GM23248 (cell line): ENCODE measurements at regions not wholly inside any gene's neighbourhood (a gene's known extent, or its start where the extent isn't known, plus 50 kb on each side); places are given as distances from the start of the nearest gene placed in this dataset.

ENCODE experiments used
- DNase-seq: peaks from one replicate; pipeline ENCODE4 v3.0.0-alpha.2; 2015
- H2AFZ ChIP-seq: fragments of 200-600 bp; sonication (generic); 2 replicates; pipeline ENCODE4 v1.6.1; 2016; ENCODE audit warnings: antibody characterized with exemption
- H3F3A ChIP-seq: fragments of 200-600 bp; sonication (generic); 2 replicates; pipeline ENCODE4 v1.6.1; 2016; ENCODE audit warnings: mild to moderate bottlenecking, antibody characterized with exemption, mixed run types; ENCODE audit not compliant: insufficient read depth
- H3K27ac ChIP-seq: fragments of 200-600 bp; sonication (generic); 2 replicates; pipeline ENCODE4 v1.5.1; 2016; ENCODE audit warnings: mild to moderate bottlenecking
- H3K27me3 ChIP-seq: fragments of 200-600 bp; sonication (generic); replicated peaks from 2 replicates; pipeline ENCODE4 v1.6.1; 2016; ENCODE audit warnings: mild to moderate bottlenecking; ENCODE audit not compliant: insufficient read depth
- H3K36me3 ChIP-seq: fragments of 200-600 bp; sonication (generic); 2 replicates; pipeline ENCODE4 v1.6.1; 2016; ENCODE audit warnings: low read depth, mild to moderate bottlenecking
- H3K4me1 ChIP-seq: fragments of 200-600 bp; sonication (generic); 2 replicates; pipeline ENCODE4 v1.6.1; 2016; ENCODE audit warnings: mild to moderate bottlenecking; ENCODE audit not compliant: insufficient read depth
- H3K4me2 ChIP-seq: fragments of 200-600 bp; sonication (generic); one replicate; pipeline ENCODE4 v1.6.1; 2016; ENCODE audit warnings: mild to moderate bottlenecking; ENCODE audit not compliant: unreplicated experiment
- H3K4me3 ChIP-seq: fragments of 200-600 bp; sonication (generic); 2 replicates; pipeline ENCODE4 v1.5.1; 2016; ENCODE audit warnings: mild to moderate bottlenecking
- H3K79me2 ChIP-seq: fragments of 200-600 bp; sonication (generic); 2 replicates; pipeline ENCODE4 v1.6.1; 2016; ENCODE audit warnings: mild to moderate bottlenecking; ENCODE audit not compliant: insufficient read depth
- H3K9ac ChIP-seq: fragments of 200-600 bp; sonication (generic); 2 replicates; pipeline ENCODE4 v1.6.1; 2016; ENCODE audit warnings: mild to moderate bottlenecking
- H3K9me2 ChIP-seq: fragments of 200-600 bp; sonication (generic); 2 replicates; pipeline ENCODE4 v1.6.1; 2016; ENCODE audit warnings: mixed run types, mild to moderate bottlenecking, moderate library complexity; ENCODE audit not compliant: insufficient read depth
- H3K9me3 ChIP-seq: fragments of 200-600 bp; sonication (generic); one replicate; pipeline ENCODE4 v1.6.1; 2017; ENCODE audit warnings: low read depth
- H4K20me1 ChIP-seq: fragments of 200-600 bp; sonication (generic); 2 replicates; pipeline ENCODE4 v1.6.0; 2016; ENCODE audit not compliant: insufficient read depth
- EZH2 ChIP-seq: fragments of 200-600 bp; sonication (generic); IDR thresholded peaks from 2 replicates; pipeline ENCODE4 v1.6.1; 2018; ENCODE audit warnings: antibody characterized with exemption, mild to moderate bottlenecking; ENCODE audit not compliant: insufficient read depth, poor library complexity, severe bottlenecking
- EZH2phosphoT487 ChIP-seq: fragments of 200-600 bp; sonication (generic); IDR thresholded peaks from 2 replicates; pipeline ENCODE4 v1.6.1; 2018; ENCODE audit warnings: antibody characterized with exemption, moderate library complexity, mild to moderate bottlenecking, low read depth; ENCODE audit not compliant: insufficient read depth
- WGBS, 2 experiments: methylation state at CpG; one replicate each; pipeline ENCODE4 v1.1.6; 2015 to 2017; ENCODE audit warnings: low lambda C conversion rate in 2 of 2, low coverage in 1 of 2; ENCODE audit errors: missing lambda C conversion rate in 2 of 2; 5-methylcytosine and 5-hydroxymethylcytosine counted together
- in situ Hi-C: fragments of 300-500 bp; cut with MboI; formaldehyde crosslinking; loops from 2 replicates; pipeline ENCODE4 v1.15.0; 2020

- TF ChIP-seq EZH2phosphoT487 (no peak), EZH2 (no peak)
- no peaks in the 10 kb centered on the region for H4K20me1 ChIP-seq
- H3K9me2 ChIP-seq: no peaks in the 10 kb centered on the region
- WGBS, 2 experiments: 5 to 7% methylated on average over 14 of the region's 14 CpGs
- no peaks in the 10 kb centered on the region for H3K27me3 ChIP-seq
- no peaks in the 10 kb centered on the region for H3K9me3 ChIP-seq
- no peaks in the 10 kb centered on the region for H3K79me2 ChIP-seq
- no peaks in the 10 kb centered on the region for H3K36me3 ChIP-seq
- peaks cover 38% of the 10 kb centered on the region for H3F3A ChIP-seq
- H3K4me2 ChIP-seq: peak overlapping the region; percentile 78
- H2AFZ ChIP-seq: peak overlapping the region; percentile 42; the same call in 1 of the 2 replicates
- H3K27ac ChIP-seq: peak overlapping the region; percentile 90
- peak; percentile 92 for DNase-seq
- peaks cover 36% of the 10 kb centered on the region for H3K4me1 ChIP-seq
- H3K4me3 ChIP-seq: peak overlapping the region; percentile 68
- H3K9ac ChIP-seq: peak overlapping the region; percentile 69
- in situ Hi-C loops: no loop called here
These were observed 97.1 kb downstream of the ENC1 start for GRCh38 chr5:74543162-74543995.

- Histone ChIP-seq H3K4me3 (peak overlapping the region; percentile 68; the same call in 1 of the 2 replicates), H3K4me2 (peak overlapping the region; percentile 78), H3K27ac (peak overlapping the region; percentile 90), H3K4me1 (peaks cover 36% of the 10 kb centered on the region), H3K36me3 (no peaks in the 10 kb centered on the region), H3K9me2 (no peaks in the 10 kb centered on the region), H3K79me2 (no peaks in the 10 kb centered on the region), H3F3A (peaks cover 44% of the 10 kb centered on the region), H3K9me3 (no peaks in the 10 kb centered on the region), H2AFZ (no peak overlapping the region; the same call in 1 of the 2 replicates), H4K20me1 (no peaks in the 10 kb centered on the region), H3K27me3 (no peaks in the 10 kb centered on the region), H3K9ac (peak overlapping the region; percentile 69)
- DNase-seq: peak; percentile 76
- in situ Hi-C loops: no loop called here
- TF ChIP-seq EZH2phosphoT487 (no peak), EZH2 (no peak)
- 35 to 38% methylated on average over 3 of the region's 3 CpGs for WGBS, 2 experiments
These were observed 98.0 kb downstream of the ENC1 start for GRCh38 chr5:74542482-74542881.

GRCh38 chr5:74541381-74541781 lies 99.1 kb downstream of the ENC1 start:
- in situ Hi-C loops: no loop called here
- H3K9me2 ChIP-seq: no peaks in the 10 kb centered on the region
- peaks cover 44% of the 10 kb centered on the region for H3F3A ChIP-seq
- no peaks in the 10 kb centered on the region for H3K36me3 ChIP-seq
- H3K27ac ChIP-seq: no peak overlapping the region
- H3K27me3 ChIP-seq: no peaks in the 10 kb centered on the region
- no peaks in the 10 kb centered on the region for H3K79me2 ChIP-seq
- DNase-seq: peak; percentile 43
- H3K9ac ChIP-seq: no peak overlapping the region
- H3K4me2 ChIP-seq: no peak overlapping the region
- H4K20me1 ChIP-seq: no peaks in the 10 kb centered on the region
- WGBS, 2 experiments: 44 to 45% methylated on average over 1 of the region's 1 CpG
- TF ChIP-seq EZH2 (no peak), EZH2phosphoT487 (no peak)
- no peaks in the 10 kb centered on the region for H3K9me3 ChIP-seq
- H2AFZ ChIP-seq: no peak overlapping the region
- H3K4me1 ChIP-seq: peaks cover 32% of the 10 kb centered on the region
- H3K4me3 ChIP-seq: no peak overlapping the region

- Histone ChIP-seq H3K9me2 (no peaks in the 10 kb centered on the region), H3K79me2 (no peaks in the 10 kb centered on the region), H4K20me1 (no peaks in the 10 kb centered on the region), H3K4me2 (no peak overlapping the region), H3K27me3 (no peaks in the 10 kb centered on the region), H3K4me3 (no peak overlapping the region), H3K9me3 (no peaks in the 10 kb centered on the region), H3K4me1 (peaks cover 32% of the 10 kb centered on the region), H3K9ac (no peak overlapping the region), H3F3A (peaks cover 44% of the 10 kb centered on the region), H3K27ac (no peak overlapping the region), H3K36me3 (no peaks in the 10 kb centered on the region), H2AFZ (no peak overlapping the region)
- no peak for TF ChIP-seq EZH2phosphoT487
- no peak for TF ChIP-seq EZH2
- in situ Hi-C loops: no loop called here
- DNase-seq: no peak
- WGBS, 2 experiments: 96 to 97% methylated on average over 1 of the region's 1 CpG
These were observed 99.9 kb downstream of the ENC1 start for GRCh38 chr5:74540622-74541021.
